DOHH2 (cell line): ENCODE measurements at regions not wholly inside any gene's neighbourhood (a gene's known extent, or its start where the extent isn't known, plus 50 kb on each side); places are given as distances from the start of the nearest gene placed in this dataset.

Source experiments
- EZH2phosphoT487 ChIP-seq: fragments of 200-600 bp; sonication (generic); IDR thresholded peaks from 2 replicates; pipeline ENCODE4 v1.6.1; 2017; ENCODE audit warnings: borderline replicate concordance, mild to moderate bottlenecking, antibody characterized with exemption, low read length, moderate library complexity, mixed read lengths
- TF ChIP-seq, protein P1 (sequence below): fragments of 200-600 bp; sonication (generic); IDR thresholded peaks from one replicate; pipeline ENCODE4 v1.5.1; 2014; ENCODE audit warnings: antibody characterized with exemption, mild to moderate bottlenecking, low read depth, low read length; ENCODE audit not compliant: poor library complexity, severe bottlenecking

DNA sequence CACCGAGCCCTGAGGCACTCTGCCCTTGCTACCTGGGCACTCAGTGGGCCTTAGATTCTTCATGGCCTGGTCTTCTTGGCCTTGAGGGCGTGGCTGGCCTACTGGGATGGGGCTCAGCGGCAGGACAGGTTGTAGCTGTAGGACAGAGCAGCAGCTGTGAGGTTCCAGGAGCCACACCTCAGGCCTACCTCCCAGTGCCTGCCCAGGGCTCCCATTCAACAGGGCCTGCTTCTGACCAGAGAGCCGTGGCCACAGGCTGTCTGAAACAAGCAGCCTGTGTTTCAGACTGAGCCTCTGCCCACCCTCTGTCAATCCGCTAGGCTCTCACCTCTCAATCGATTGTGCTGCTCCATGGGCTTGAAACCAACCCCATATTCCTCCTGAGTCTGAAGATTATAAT lies 928.0 kb upstream of the ZNF722 start:
- TF ChIP-seq, protein P1, sequence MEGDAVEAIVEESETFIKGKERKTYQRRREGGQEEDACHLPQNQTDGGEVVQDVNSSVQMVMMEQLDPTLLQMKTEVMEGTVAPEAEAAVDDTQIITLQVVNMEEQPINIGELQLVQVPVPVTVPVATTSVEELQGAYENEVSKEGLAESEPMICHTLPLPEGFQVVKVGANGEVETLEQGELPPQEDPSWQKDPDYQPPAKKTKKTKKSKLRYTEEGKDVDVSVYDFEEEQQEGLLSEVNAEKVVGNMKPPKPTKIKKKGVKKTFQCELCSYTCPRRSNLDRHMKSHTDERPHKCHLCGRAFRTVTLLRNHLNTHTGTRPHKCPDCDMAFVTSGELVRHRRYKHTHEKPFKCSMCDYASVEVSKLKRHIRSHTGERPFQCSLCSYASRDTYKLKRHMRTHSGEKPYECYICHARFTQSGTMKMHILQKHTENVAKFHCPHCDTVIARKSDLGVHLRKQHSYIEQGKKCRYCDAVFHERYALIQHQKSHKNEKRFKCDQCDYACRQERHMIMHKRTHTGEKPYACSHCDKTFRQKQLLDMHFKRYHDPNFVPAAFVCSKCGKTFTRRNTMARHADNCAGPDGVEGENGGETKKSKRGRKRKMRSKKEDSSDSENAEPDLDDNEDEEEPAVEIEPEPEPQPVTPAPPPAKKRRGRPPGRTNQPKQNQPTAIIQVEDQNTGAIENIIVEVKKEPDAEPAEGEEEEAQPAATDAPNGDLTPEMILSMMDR = no peak
- TF ChIP-seq EZH2phosphoT487 = no peak
